Effector memory CD4-positive, alpha-beta T cell (primary cell): ENCODE measurements at regions not wholly inside any gene's neighbourhood (a gene's known extent, or its start where the extent isn't known, plus 50 kb on each side); places are given as distances from the start of the nearest gene placed in this dataset.

Source experiments
- DNase-seq, 3 donors: peaks; one replicate each; pipeline ENCODE4 v3.0.0-alpha.2; 2020
- H3K27ac ChIP-seq: 2 replicates; pipeline ENCODE4 v1.7.0; 2013; ENCODE audit warnings: mild to moderate bottlenecking, low read length, moderate library complexity; ENCODE audit not compliant: insufficient read depth, poor library complexity, severe bottlenecking
- H3K27me3 ChIP-seq: replicated peaks from 2 replicates; pipeline ENCODE4 v1.7.0; 2013; ENCODE audit warnings: mild to moderate bottlenecking, low read length; ENCODE audit not compliant: insufficient read depth, control insufficient read depth, poor library complexity, severe bottlenecking
- H3K36me3 ChIP-seq: 2 replicates; pipeline ENCODE4 v1.7.0; 2013; ENCODE audit warnings: mild to moderate bottlenecking, low read length, moderate library complexity; ENCODE audit not compliant: control insufficient read depth, insufficient read depth
- H3K4me1 ChIP-seq: 2 replicates; pipeline ENCODE4 v1.7.0; 2013; ENCODE audit warnings: low read length, mild to moderate bottlenecking; ENCODE audit not compliant: control insufficient read depth, insufficient read depth, poor library complexity, severe bottlenecking
- H3K4me3 ChIP-seq: 2 replicates; pipeline ENCODE4 v1.7.0; 2013; ENCODE audit warnings: low read length, low read depth, mild to moderate bottlenecking; ENCODE audit not compliant: insufficient read depth, poor library complexity, severe bottlenecking
- H3K9me3 ChIP-seq: 2 replicates; pipeline ENCODE4 v1.7.0; 2013; ENCODE audit warnings: mild to moderate bottlenecking, low read length, moderate library complexity; ENCODE audit not compliant: control insufficient read depth

GRCh38 chr1:229124520-229125124, 146.3 kb upstream of the RAB4A start:
- DNase-seq, result no peak

GRCh38 chr1:229127301-229127700, 143.6 kb upstream of the RAB4A start:
- H3K4me1 ChIP-seq, result peaks cover 23% of the 10 kb centered on the region
- no peaks in the 10 kb centered on the region for H3K36me3 ChIP-seq
- H3K27me3 ChIP-seq, result no peaks in the 10 kb centered on the region
- DNase-seq, result no peak
- H3K9me3 ChIP-seq, result no peaks in the 10 kb centered on the region
- H3K4me3 ChIP-seq, result no peak overlapping the region
- no peak overlapping the region for H3K27ac ChIP-seq

More at GRCh38 chr1:229124520-229125124, 146.3 kb upstream of the RAB4A start:
- no peak overlapping the region for H3K4me3 ChIP-seq
- H3K27ac ChIP-seq, result no peak overlapping the region
- H3K4me1 ChIP-seq, result peaks cover 9% of the 10 kb centered on the region
- H3K9me3 ChIP-seq, result no peaks in the 10 kb centered on the region
- H3K36me3 ChIP-seq, result no peaks in the 10 kb centered on the region
- H3K27me3 ChIP-seq, result no peaks in the 10 kb centered on the region

GRCh38 chr1:229128066-229128608, 142.8 kb upstream of the RAB4A start:
- no peaks in the 10 kb centered on the region for H3K9me3 ChIP-seq
- H3K27me3 ChIP-seq, result no peaks in the 10 kb centered on the region
- H3K36me3 ChIP-seq, result no peaks in the 10 kb centered on the region

GRCh38 chr1:229129301-229130027, 141.4 kb upstream of the RAB4A start:
- Histone ChIP-seq H3K4me1 (peaks cover 23% of the 10 kb centered on the region), H3K4me3 (peak overlapping the region; percentile 11), H3K36me3 (no peaks in the 10 kb centered on the region), H3K9me3 (no peaks in the 10 kb centered on the region), H3K27me3 (no peaks in the 10 kb centered on the region), H3K27ac (no peak overlapping the region)
- DNase-seq, result peak in 1 of 3 donors; percentile 2

More at GRCh38 chr1:229128066-229128608, 142.8 kb upstream of the RAB4A start:
- no peak overlapping the region for H3K27ac ChIP-seq
- peaks cover 23% of the 10 kb centered on the region for H3K4me1 ChIP-seq
- DNase-seq, result no peak
- no peak overlapping the region for H3K4me3 ChIP-seq

- Histone ChIP-seq H3K4me1 (peaks cover 23% of the 10 kb centered on the region), H3K9me3 (no peaks in the 10 kb centered on the region), H3K36me3 (no peaks in the 10 kb centered on the region), H3K27ac (peak overlapping the region; percentile 11), H3K4me3 (peak overlapping the region; percentile 11), H3K27me3 (no peaks in the 10 kb centered on the region)
- DNase-seq, result no peak
Measured at GRCh38 chr1:229130028-229130668, 140.8 kb upstream of the RAB4A start.

GRCh38 chr1:229131243-229132105, 139.4 kb upstream of the RAB4A start:
- H3K4me1 ChIP-seq, result peaks cover 23% of the 10 kb centered on the region

GRCh38 chr1:229132106-229132443, 138.8 kb upstream of the RAB4A start:
- no peaks in the 10 kb centered on the region for H3K27me3 ChIP-seq
- no peak overlapping the region for H3K27ac ChIP-seq
- H3K36me3 ChIP-seq, result no peaks in the 10 kb centered on the region
- H3K9me3 ChIP-seq, result no peaks in the 10 kb centered on the region
- H3K4me3 ChIP-seq, result no peak overlapping the region
- H3K4me1 ChIP-seq, result peaks cover 23% of the 10 kb centered on the region
- no peak for DNase-seq

More at GRCh38 chr1:229131243-229132105, 139.4 kb upstream of the RAB4A start:
- H3K9me3 ChIP-seq, result no peaks in the 10 kb centered on the region
- no peak overlapping the region for H3K4me3 ChIP-seq
- H3K36me3 ChIP-seq, result no peaks in the 10 kb centered on the region
- DNase-seq, result no peak
- H3K27me3 ChIP-seq, result no peaks in the 10 kb centered on the region
- H3K27ac ChIP-seq, result no peak overlapping the region

- DNase-seq, result no peak
- Histone ChIP-seq H3K27ac (no peak overlapping the region), H3K4me3 (no peak overlapping the region), H3K4me1 (peaks cover 23% of the 10 kb centered on the region), H3K27me3 (no peaks in the 10 kb centered on the region), H3K36me3 (no peaks in the 10 kb centered on the region), H3K9me3 (no peaks in the 10 kb centered on the region)
Measured at GRCh38 chr1:229132706-229133105, 138.2 kb upstream of the RAB4A start.

GRCh38 chr1:229133151-229133550, 137.8 kb upstream of the RAB4A start:
- H3K4me1 ChIP-seq, result peaks cover 23% of the 10 kb centered on the region

More at GRCh38 chr1:229133151-229133550, 137.8 kb upstream of the RAB4A start:
- Histone ChIP-seq H3K27ac (no peak overlapping the region), H3K9me3 (no peaks in the 10 kb centered on the region), H3K4me3 (no peak overlapping the region), H3K36me3 (no peaks in the 10 kb centered on the region), H3K27me3 (no peaks in the 10 kb centered on the region)
- no peak for DNase-seq
